WI38 (cell line): ENCODE measurements at regions not wholly inside any gene's neighbourhood (a gene's known extent, or its start where the extent isn't known, plus 50 kb on each side); places are given as distances from the start of the nearest gene placed in this dataset.

Experiments
- H3K4me3 ChIP-seq: 2 replicates; pipeline ENCODE4 v1.5.1; 2011; ENCODE audit warnings: low read depth, mild to moderate bottlenecking, control low read depth, low read length
- TF ChIP-seq, protein P1 (sequence below): IDR thresholded peaks from 2 replicates; pipeline ENCODE4 v1.5.1; 2012; ENCODE audit warnings: low read depth, mild to moderate bottlenecking, control low read depth, low read length

GRCh38 chr21:41650526-41651145 lies 116.2 kb downstream of the RIPK4 start:
- TF ChIP-seq, protein P1, sequence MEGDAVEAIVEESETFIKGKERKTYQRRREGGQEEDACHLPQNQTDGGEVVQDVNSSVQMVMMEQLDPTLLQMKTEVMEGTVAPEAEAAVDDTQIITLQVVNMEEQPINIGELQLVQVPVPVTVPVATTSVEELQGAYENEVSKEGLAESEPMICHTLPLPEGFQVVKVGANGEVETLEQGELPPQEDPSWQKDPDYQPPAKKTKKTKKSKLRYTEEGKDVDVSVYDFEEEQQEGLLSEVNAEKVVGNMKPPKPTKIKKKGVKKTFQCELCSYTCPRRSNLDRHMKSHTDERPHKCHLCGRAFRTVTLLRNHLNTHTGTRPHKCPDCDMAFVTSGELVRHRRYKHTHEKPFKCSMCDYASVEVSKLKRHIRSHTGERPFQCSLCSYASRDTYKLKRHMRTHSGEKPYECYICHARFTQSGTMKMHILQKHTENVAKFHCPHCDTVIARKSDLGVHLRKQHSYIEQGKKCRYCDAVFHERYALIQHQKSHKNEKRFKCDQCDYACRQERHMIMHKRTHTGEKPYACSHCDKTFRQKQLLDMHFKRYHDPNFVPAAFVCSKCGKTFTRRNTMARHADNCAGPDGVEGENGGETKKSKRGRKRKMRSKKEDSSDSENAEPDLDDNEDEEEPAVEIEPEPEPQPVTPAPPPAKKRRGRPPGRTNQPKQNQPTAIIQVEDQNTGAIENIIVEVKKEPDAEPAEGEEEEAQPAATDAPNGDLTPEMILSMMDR, result no peak
- H3K4me3 ChIP-seq, result no peak overlapping the region

DNA sequence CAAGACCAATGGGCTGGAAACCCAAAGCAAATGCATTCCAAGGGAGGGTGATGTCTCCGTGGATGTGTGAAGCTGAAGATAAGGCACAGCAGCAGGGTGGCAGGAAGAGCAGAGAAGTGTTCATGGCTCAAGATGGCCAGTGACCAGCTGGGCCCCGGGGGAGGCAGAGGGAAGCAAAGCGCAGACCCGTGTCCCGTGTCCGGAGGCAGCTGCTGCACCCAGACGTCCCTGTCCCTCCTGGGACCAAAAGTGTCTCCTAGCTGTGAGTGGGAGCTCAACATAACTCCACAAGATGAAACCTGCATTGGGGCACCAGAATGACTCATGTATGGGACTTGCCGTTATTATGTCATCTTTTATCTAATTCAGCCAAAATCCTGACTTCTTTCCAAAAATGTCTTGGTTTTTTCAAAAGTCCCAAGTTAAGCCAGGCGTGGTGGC lies 118.2 kb downstream of the RIPK4 start:
- TF ChIP-seq, protein P1, result no peak
- no peak overlapping the region for H3K4me3 ChIP-seq

DNA sequence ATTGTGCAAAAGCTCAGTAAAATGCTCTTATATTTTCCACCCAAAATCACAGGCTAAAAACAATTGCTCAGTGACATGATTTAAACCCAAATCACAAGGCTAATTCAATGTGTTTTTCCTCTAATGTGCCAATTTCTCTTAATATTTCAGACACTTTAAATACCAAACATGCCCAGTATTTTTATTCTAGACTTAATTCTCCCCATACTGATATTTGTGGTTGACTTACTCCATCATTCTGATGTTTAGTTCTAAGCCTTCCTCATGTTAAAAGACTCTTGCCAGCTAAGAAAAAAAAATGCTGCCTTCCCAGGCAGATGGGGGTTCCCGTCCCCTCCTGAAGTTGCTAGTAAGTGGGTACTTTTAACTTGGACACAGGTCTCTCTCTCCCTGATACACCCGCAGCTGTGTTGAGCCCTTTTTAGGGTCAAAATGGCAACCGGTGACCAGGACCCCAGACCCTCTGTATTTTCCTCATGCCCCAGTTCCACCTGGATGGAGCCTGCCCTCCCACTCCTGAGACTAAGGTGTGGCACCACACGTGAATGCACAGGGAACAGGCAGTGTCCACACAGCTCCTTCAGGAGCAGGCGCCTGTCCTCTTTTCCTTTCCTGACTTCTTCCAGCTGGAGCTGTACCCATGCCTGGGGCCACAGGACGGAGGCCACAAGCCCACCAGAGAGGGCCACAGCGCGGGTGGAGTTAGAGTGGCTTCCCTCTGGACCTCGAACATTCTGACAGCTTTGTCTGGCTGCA lies 118.9 kb downstream of the RIPK4 start:
- H3K4me3 ChIP-seq, result no peak overlapping the region

DNA sequence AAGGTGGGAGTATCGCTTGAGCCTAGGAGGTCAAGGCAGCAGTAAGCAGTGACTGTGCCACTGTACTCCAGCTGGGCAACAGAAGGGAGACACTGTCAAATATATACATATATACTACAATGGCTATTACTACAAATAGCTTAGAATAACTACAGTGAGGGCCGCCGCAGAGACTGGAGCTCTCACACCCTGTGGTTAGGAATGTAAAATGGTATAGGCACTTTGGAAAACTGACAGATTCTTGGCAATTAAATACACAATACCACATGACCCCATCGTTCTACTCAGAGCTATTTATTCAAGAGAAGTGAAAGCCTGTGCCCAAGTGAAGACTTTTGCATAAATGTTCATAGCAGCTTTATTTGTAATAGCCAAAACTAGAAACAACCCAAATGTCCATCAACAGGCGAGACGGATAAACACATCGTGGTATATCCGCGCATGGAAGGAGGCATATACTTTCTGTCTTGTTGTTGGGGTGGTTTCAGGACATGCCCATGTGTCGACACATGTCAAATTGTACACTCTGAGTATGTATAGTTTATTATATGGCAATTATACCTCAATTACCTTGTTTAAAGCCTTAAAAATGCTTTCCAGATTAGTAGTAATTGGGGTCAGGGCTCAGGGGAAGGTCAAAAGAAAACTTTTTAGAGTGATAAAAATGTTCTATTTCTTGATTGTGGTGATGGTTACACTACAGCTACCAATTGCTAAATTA lies 123.4 kb downstream of the RIPK4 start:
- TF ChIP-seq, protein P1, result no peak
- no peak overlapping the region for H3K4me3 ChIP-seq

More for the DNA sequence above, 118.9 kb downstream of the RIPK4 start:
- TF ChIP-seq, protein P1, result no peak

- no peak overlapping the region for H3K4me3 ChIP-seq
- TF ChIP-seq, protein P1, result no peak
These were observed 124.8 kb downstream of the RIPK4 start for GRCh38 chr21:41641821-41642701.

DNA sequence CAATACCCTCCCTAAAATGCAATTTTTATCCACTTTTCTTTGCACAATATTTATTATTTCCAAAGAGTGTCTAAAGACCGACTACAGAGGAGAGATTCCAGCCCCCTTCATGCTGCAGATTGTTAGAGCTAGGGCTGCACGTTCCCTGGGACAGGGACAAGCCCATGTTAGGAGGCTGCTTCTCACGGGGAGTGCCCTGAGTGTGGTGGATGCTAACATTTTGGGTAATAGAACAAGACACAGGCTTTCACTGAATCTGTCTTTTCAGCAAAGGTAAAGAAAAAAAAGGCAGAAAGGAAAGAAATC lies 125.4 kb downstream of the RIPK4 start:
- no peak overlapping the region for H3K4me3 ChIP-seq
- TF ChIP-seq, protein P1, result no peak
